ENCODE measurements at regions not wholly inside any gene's neighbourhood (a gene's known extent, or its start where the extent isn't known, plus 50 kb on each side); places are given as distances from the start of the nearest gene placed in this dataset.

- TF ChIP-seq CTCF (IDR thresholded peaks at IDR 0.05), result no peak
- no peak for TF ChIP-seq POLR2A (IDR thresholded peaks at IDR 0.05)
These were observed 363.4 kb downstream of the RPRM start for GRCh38 chr2:153115141-153115540.

Measured in Peyer's patch (tissue), 4 donors.